Putamen (tissue), 1 donor: ENCODE measurements at regions not wholly inside any gene's neighbourhood (a gene's known extent, or its start where the extent isn't known, plus 50 kb on each side); places are given as distances from the start of the nearest gene placed in this dataset.

Experiments
- DNase-seq: peaks from one replicate; pipeline ENCODE4 v3.0.0-alpha.2; 2016; ENCODE audit warnings: low spot score

- DNase-seq = no peak
Observed at GRCh38 chr5:165956854-165957253, 2334.6 kb upstream of the WWC1 start.

- DNase-seq = no peak
Observed at GRCh38 chr5:165981671-165982070, 2309.8 kb upstream of the WWC1 start.

GRCh38 chr5:165996201-165996875, 2295.1 kb upstream of the WWC1 start:
- no peak for DNase-seq

- DNase-seq = no peak
Observed at GRCh38 chr5:165999693-166000320, 2291.6 kb upstream of the WWC1 start.

- no peak for DNase-seq
Observed at GRCh38 chr5:166004006-166004405, 2287.4 kb upstream of the WWC1 start.

GRCh38 chr5:166013415-166013814, 2278.0 kb upstream of the WWC1 start:
- DNase-seq = peak; percentile 7

GRCh38 chr5:166014256-166014655, 2277.2 kb upstream of the WWC1 start:
- no peak for DNase-seq

- no peak for DNase-seq
Observed at GRCh38 chr5:166018716-166019115, 2272.7 kb upstream of the WWC1 start.

GRCh38 chr5:166022065-166022464, 2269.4 kb upstream of the WWC1 start:
- no peak for DNase-seq

GRCh38 chr5:166024970-166025369, 2266.5 kb upstream of the WWC1 start:
- no peak for DNase-seq

- DNase-seq = no peak
Observed at GRCh38 chr5:166027582-166027981, 2263.9 kb upstream of the WWC1 start.

- DNase-seq = no peak
Observed at GRCh38 chr5:166031926-166032325, 2259.5 kb upstream of the WWC1 start.

GRCh38 chr5:166032601-166033000, 2258.8 kb upstream of the WWC1 start:
- no peak for DNase-seq

GRCh38 chr5:166045961-166046360, 2245.5 kb upstream of the WWC1 start:
- no peak for DNase-seq

GRCh38 chr5:166046956-166047355, 2244.5 kb upstream of the WWC1 start:
- no peak for DNase-seq

GRCh38 chr5:166050531-166050930, 2240.9 kb upstream of the WWC1 start:
- DNase-seq = no peak

GRCh38 chr5:166058660-166059059, 2232.8 kb upstream of the WWC1 start:
- DNase-seq = no peak

GRCh38 chr5:166062094-166062493, 2229.4 kb upstream of the WWC1 start:
- no peak for DNase-seq

GRCh38 chr5:166062719-166063118, 2228.7 kb upstream of the WWC1 start:
- no peak for DNase-seq

GRCh38 chr5:166063261-166063660, 2228.2 kb upstream of the WWC1 start:
- DNase-seq = no peak

GRCh38 chr5:166068547-166069335, 2222.7 kb upstream of the WWC1 start:
- no peak for DNase-seq

- DNase-seq = no peak
Observed at GRCh38 chr5:166073901-166074581, 2217.4 kb upstream of the WWC1 start.
